ENCODE measurements at regions not wholly inside any gene's neighbourhood (a gene's known extent, or its start where the extent isn't known, plus 50 kb on each side); places are given as distances from the start of the nearest gene placed in this dataset.

- Histone ChIP-seq H3K9me3 (no peaks in the 10 kb centered on the region), H3K36me3 (no peaks in the 10 kb centered on the region), H3K27me3 (no peaks in the 10 kb centered on the region), H3K27ac (no peak overlapping the region), H3K4me3 (no peak overlapping the region), H3K4me1 (peaks cover 0 to 6% (median 0%) of the 10 kb centered on the region in 4 donors)
- WGBS, 2 donors, result 15 to 37% methylated on average over 1 of the region's 1 CpG
- no peak for DNase-seq (ENCODE audit: low spot score in 2 of 2)
- TF ChIP-seq POLR2A (IDR thresholded peaks at IDR 0.05) (no peak), EP300 (IDR thresholded peaks at IDR 0.05) (no peak), CTCF (IDR thresholded peaks at IDR 0.05) (no peak)
Measured at GRCh38 chr3:22308871-22309270, 557.9 kb upstream of the ZNF385D start.

GRCh38 chr3:22315925-22316324 lies 564.9 kb upstream of the ZNF385D start:
- no peak for DNase-seq (ENCODE audit: low spot score in 2 of 2)
- 56 to 73% methylated on average over 1 of the region's 1 CpG for WGBS, 2 donors
- Histone ChIP-seq H3K9me3 (no peaks in the 10 kb centered on the region), H3K27me3 (no peaks in the 10 kb centered on the region), H3K27ac (no peak overlapping the region), H3K4me1 (no peaks in the 10 kb centered on the region), H3K36me3 (no peaks in the 10 kb centered on the region), H3K4me3 (no peak overlapping the region)
- TF ChIP-seq EP300 (IDR thresholded peaks at IDR 0.05), result no peak
- TF ChIP-seq POLR2A (IDR thresholded peaks at IDR 0.05), result no peak
- TF ChIP-seq CTCF (IDR thresholded peaks at IDR 0.05), result no peak

GRCh38 chr3:22318325-22318724 lies 567.3 kb upstream of the ZNF385D start:
- no peak for DNase-seq (ENCODE audit: low spot score in 2 of 2)
- 56 to 59% methylated on average over 5 of the region's 5 CpGs for WGBS, 2 donors
- Histone ChIP-seq H3K36me3 (no peaks in the 10 kb centered on the region), H3K27me3 (no peaks in the 10 kb centered on the region), H3K27ac (no peak overlapping the region), H3K9me3 (no peaks in the 10 kb centered on the region), H3K4me1 (no peaks in the 10 kb centered on the region), H3K4me3 (no peak overlapping the region)
- TF ChIP-seq EP300 (IDR thresholded peaks at IDR 0.05) (no peak), CTCF (IDR thresholded peaks at IDR 0.05) (no peak), POLR2A (IDR thresholded peaks at IDR 0.05) (no peak)

GRCh38 chr3:22319446-22319845 lies 568.4 kb upstream of the ZNF385D start:
- Histone ChIP-seq H3K9me3 (no peaks in the 10 kb centered on the region), H3K36me3 (no peaks in the 10 kb centered on the region), H3K4me1 (no peaks in the 10 kb centered on the region), H3K27ac (no peak overlapping the region), H3K27me3 (no peaks in the 10 kb centered on the region), H3K4me3 (no peak overlapping the region)
- WGBS, 2 donors, result 57 to 67% methylated on average over 1 of the region's 1 CpG
- DNase-seq (ENCODE audit: low spot score in 2 of 2), result no peak
- TF ChIP-seq EP300 (IDR thresholded peaks at IDR 0.05) (no peak), POLR2A (IDR thresholded peaks at IDR 0.05) (no peak), CTCF (IDR thresholded peaks at IDR 0.05) (no peak)

GRCh38 chr3:22322861-22323260 lies 571.9 kb upstream of the ZNF385D start:
- H3K36me3 ChIP-seq, result no peaks in the 10 kb centered on the region
- WGBS, 2 donors, result 73 to 77% methylated on average over 4 of the region's 4 CpGs
- H3K27me3 ChIP-seq, result no peaks in the 10 kb centered on the region
- DNase-seq (ENCODE audit: low spot score in 2 of 2), result no peak
- no peaks in the 10 kb centered on the region for H3K4me1 ChIP-seq
- TF ChIP-seq POLR2A (IDR thresholded peaks at IDR 0.05) (no peak), CTCF (IDR thresholded peaks at IDR 0.05) (no peak), EP300 (IDR thresholded peaks at IDR 0.05) (no peak)
- no peak overlapping the region for H3K27ac ChIP-seq
- H3K9me3 ChIP-seq, result no peaks in the 10 kb centered on the region
- H3K4me3 ChIP-seq, result no peak overlapping the region
